ENCODE measurements at regions not wholly inside any gene's neighbourhood (a gene's known extent, or its start where the extent isn't known, plus 50 kb on each side); places are given as distances from the start of the nearest gene placed in this dataset.

GRCh38 chr5:96337048-96337781, 95.8 kb downstream of the PCSK1 start:
- TF ChIP-seq CTCF (IDR thresholded peaks at IDR 0.05) = no peak
- peak overlapping the region in 1 of 4 donors; percentile 69 for H3K27ac ChIP-seq
- H3K4me1 ChIP-seq = peaks cover 35 to 39% (median 35%) of the 10 kb centered on the region in 3 donors
- DNase-seq (no peak), ATAC-seq (no peak), FAIRE-seq (no peak)
- H3K27me3 ChIP-seq = no peaks in the 10 kb centered on the region
- no peaks in the 10 kb centered on the region for H3K36me3 ChIP-seq
- no peak overlapping the region for H3K4me3 ChIP-seq
- no peaks in the 10 kb centered on the region for H3K9me3 ChIP-seq
- intact Hi-C loops (cut with DNase I) = loop anchor here in 2 of 3 donors (10.0 kb wide), 4 partner anchors 72 to 472 kb away; partner anchors contain the start of gene ELL2 (in 2 of the 2)
- WGBS, 2 donors = 84 to 89% methylated on average over 4 of the region's 4 CpGs

DNA sequence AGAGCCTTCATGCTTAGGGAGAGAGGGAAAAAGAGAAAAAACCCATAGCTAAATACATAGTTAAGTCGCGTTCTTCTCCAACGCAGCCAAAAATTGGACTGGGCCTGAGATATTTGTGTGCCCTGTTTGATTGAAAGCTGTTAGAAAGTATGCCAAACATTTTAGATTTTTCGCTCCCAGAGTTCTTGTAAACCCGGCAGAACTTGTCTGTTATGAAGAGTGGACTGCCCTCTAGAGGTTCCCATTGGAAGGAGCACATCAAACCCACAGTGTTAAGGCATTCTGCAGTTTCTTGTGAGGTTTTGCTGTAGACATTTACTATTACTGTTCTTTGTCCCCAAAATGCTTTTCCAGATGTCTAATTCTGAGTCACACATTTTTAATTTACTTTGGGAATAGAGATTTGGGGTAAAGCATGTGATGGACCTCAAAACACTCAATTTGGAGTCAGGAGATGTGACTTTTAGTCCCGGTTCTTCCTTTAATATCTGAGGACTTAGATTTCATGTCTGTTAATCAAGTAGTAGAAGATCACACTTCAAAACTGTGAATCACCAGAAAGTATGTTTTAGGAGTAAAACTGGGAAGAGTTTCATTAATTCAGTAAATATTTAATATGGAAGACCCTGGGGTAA, 96.6 kb downstream of the PCSK1 start:
- Histone ChIP-seq H3K27ac (peak overlapping the region in 2 of 4 donors; percentile 53 to 63), H3K27me3 (no peaks in the 10 kb centered on the region), H3K4me1 (peaks cover 36 to 46% (median 39%) of the 10 kb centered on the region in 3 donors), H3K9me3 (no peaks in the 10 kb centered on the region), H3K36me3 (no peaks in the 10 kb centered on the region), H3K4me3 (no peak overlapping the region)
- peak; percentile 64 to 85 (median 82) for TF ChIP-seq CTCF (IDR thresholded peaks at IDR 0.05)
- WGBS, 2 donors = 16 to 18% methylated on average over 6 of the region's 6 CpGs
- DNase-seq = peak in 3 of 6 donors; percentile 69 to 82 (median 74)
- FAIRE-seq = no peak
- ATAC-seq = peak; percentile 51 to 80 (median 74)
- intact Hi-C loops (cut with DNase I) = loop anchor here in 2 of 3 donors (10.0 kb wide), 4 partner anchors 72 to 472 kb away; partner anchors contain the start of gene ELL2 (in 2 of the 2)

GRCh38 chr5:96335873-96336272, 97.2 kb downstream of the PCSK1 start:
- peak in 2 of 4 donors; percentile 17 to 52 for ATAC-seq
- no peaks in the 10 kb centered on the region for H3K9me3 ChIP-seq
- H3K4me1 ChIP-seq = peaks cover 42 to 52% (median 43%) of the 10 kb centered on the region in 3 donors
- 73 to 79% methylated on average over 2 of the region's 2 CpGs for WGBS, 2 donors
- FAIRE-seq = no peak
- no peak overlapping the region for H3K4me3 ChIP-seq
- H3K36me3 ChIP-seq = no peaks in the 10 kb centered on the region
- H3K27me3 ChIP-seq = no peaks in the 10 kb centered on the region
- intact Hi-C loops (cut with DNase I) = loop anchor here in 2 of 3 donors (10.0 kb wide), 4 partner anchors 71 to 471 kb away; partner anchors contain the start of gene ELL2 (in 2 of the 2)
- no peak for TF ChIP-seq CTCF (IDR thresholded peaks at IDR 0.05)
- DNase-seq = no peak
- H3K27ac ChIP-seq = peak overlapping the region in 2 of 4 donors; percentile 53 to 63

GRCh38 chr5:96333391-96333790, 99.7 kb downstream of the PCSK1 start:
- no peaks in the 10 kb centered on the region for H3K36me3 ChIP-seq
- WGBS, 2 donors = 72 to 85% methylated on average over 4 of the region's 4 CpGs
- H3K27ac ChIP-seq = peak overlapping the region in 2 of 4 donors; percentile 39 to 48
- no peak for TF ChIP-seq CTCF (IDR thresholded peaks at IDR 0.05)
- FAIRE-seq (no peak), DNase-seq (no peak), ATAC-seq (no peak)
- intact Hi-C loops (cut with DNase I) = loop anchor here in 2 of 3 donors (10.0 kb wide), 4 partner anchors 69 to 469 kb away; partner anchors contain the start of gene ELL2 (in 2 of the 2)
- peaks cover 23 to 31% (median 24%) of the 10 kb centered on the region in 3 donors for H3K4me1 ChIP-seq
- H3K27me3 ChIP-seq = no peaks in the 10 kb centered on the region
- no peak overlapping the region for H3K4me3 ChIP-seq
- H3K9me3 ChIP-seq = no peaks in the 10 kb centered on the region

Data from pancreas (tissue), 10 donors.